ENCODE measurements at regions not wholly inside any gene's neighbourhood (a gene's known extent, or its start where the extent isn't known, plus 50 kb on each side); places are given as distances from the start of the nearest gene placed in this dataset.

- TF ChIP-seq POLR2A (IDR thresholded peaks at IDR 0.05), result no peak
- no peak for TF ChIP-seq CTCF (IDR thresholded peaks at IDR 0.05)
- no peak for TF ChIP-seq EP300 (IDR thresholded peaks at IDR 0.05)
These were observed 340.9 kb upstream of the RPS23 start for GRCh38 chr5:82619097-82619496.

Measured in tibial nerve (tissue), 4 donors.